ENCODE measurements at regions not wholly inside any gene's neighbourhood (a gene's known extent, or its start where the extent isn't known, plus 50 kb on each side); places are given as distances from the start of the nearest gene placed in this dataset.

DNA sequence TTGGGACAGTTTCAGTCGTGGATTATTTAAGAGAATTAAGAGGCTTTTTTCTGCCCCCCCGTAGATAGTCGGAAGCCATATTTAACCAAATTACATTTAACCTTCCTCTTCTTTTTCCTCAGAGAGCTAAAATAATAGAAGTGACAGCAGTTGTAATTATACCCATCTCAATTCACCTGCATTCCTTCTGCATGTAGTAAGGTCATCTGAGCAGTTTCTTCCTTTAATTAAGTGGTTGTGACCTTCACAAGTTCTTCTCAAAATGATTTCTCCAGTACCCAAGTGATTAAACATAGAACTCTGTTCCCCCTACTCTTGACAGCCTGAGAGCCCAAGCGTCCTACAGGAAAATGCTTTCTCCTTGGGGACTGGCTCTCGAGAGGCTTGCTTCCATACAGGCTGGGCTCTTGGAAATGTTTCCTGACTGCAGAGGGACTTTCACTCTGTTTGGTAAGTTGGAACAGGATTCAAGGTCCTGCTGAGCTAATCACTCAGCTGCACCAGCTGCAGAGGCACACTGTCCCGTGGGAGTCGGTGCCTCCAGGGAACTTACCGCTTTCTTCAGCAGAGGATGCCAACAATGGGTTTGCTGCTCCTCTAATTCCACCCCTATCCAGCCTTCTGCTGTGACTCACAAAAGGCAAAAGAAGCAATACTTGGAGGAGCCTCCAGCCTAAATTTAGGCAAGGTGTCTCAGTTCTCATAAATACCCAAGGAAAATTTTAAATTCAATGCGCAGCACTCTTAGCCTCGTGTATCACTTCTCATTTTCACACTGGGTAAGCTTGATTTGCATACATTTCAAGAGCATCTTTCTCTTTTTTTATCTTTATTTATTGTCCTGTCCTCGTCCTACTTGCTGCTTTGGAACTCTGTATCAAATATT, 414.9 kb downstream of the KIF16B start:
- Mint-ChIP-seq H3K4me3 (no peak overlapping the region), H3K27ac (no peak overlapping the region), H3K36me3 (peaks cover 5% of the 10 kb centered on the region; the same call in 1 of the 2 replicates), H3K27me3 (ENCODE audit: low read depth) (no peaks in the 10 kb centered on the region; the same call in 1 of the 2 replicates), H3K9me3 (peaks cover 22% of the 10 kb centered on the region), H3K4me1 (no peaks in the 10 kb centered on the region)
- TF ChIP-seq, protein P1, sequence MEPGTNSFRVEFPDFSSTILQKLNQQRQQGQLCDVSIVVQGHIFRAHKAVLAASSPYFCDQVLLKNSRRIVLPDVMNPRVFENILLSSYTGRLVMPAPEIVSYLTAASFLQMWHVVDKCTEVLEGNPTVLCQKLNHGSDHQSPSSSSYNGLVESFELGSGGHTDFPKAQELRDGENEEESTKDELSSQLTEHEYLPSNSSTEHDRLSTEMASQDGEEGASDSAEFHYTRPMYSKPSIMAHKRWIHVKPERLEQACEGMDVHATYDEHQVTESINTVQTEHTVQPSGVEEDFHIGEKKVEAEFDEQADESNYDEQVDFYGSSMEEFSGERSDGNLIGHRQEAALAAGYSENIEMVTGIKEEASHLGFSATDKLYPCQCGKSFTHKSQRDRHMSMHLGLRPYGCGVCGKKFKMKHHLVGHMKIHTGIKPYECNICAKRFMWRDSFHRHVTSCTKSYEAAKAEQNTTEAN (CRISPR knock-in tag; IDR thresholded peaks at IDR 0.05): no peak
- TF ChIP-seq, protein P2, sequence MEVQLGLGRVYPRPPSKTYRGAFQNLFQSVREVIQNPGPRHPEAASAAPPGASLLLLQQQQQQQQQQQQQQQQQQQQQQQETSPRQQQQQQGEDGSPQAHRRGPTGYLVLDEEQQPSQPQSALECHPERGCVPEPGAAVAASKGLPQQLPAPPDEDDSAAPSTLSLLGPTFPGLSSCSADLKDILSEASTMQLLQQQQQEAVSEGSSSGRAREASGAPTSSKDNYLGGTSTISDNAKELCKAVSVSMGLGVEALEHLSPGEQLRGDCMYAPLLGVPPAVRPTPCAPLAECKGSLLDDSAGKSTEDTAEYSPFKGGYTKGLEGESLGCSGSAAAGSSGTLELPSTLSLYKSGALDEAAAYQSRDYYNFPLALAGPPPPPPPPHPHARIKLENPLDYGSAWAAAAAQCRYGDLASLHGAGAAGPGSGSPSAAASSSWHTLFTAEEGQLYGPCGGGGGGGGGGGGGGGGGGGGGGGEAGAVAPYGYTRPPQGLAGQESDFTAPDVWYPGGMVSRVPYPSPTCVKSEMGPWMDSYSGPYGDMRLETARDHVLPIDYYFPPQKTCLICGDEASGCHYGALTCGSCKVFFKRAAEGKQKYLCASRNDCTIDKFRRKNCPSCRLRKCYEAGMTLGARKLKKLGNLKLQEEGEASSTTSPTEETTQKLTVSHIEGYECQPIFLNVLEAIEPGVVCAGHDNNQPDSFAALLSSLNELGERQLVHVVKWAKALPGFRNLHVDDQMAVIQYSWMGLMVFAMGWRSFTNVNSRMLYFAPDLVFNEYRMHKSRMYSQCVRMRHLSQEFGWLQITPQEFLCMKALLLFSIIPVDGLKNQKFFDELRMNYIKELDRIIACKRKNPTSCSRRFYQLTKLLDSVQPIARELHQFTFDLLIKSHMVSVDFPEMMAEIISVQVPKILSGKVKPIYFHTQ (CRISPR knock-in tag; IDR thresholded peaks at IDR 0.05): no peak
- TF ChIP-seq ZNF317 (CRISPR knock-in tag; IDR thresholded peaks at IDR 0.05; ENCODE audit: borderline replicate concordance, low read depth): no peak
- TF ChIP-seq GTF2I (CRISPR knock-in tag; conservative IDR thresholded peaks at IDR 0.05): no peak
- no peak for TF ChIP-seq NR1H2 (CRISPR knock-in tag; IDR thresholded peaks at IDR 0.05)
- TF ChIP-seq, protein P3, sequence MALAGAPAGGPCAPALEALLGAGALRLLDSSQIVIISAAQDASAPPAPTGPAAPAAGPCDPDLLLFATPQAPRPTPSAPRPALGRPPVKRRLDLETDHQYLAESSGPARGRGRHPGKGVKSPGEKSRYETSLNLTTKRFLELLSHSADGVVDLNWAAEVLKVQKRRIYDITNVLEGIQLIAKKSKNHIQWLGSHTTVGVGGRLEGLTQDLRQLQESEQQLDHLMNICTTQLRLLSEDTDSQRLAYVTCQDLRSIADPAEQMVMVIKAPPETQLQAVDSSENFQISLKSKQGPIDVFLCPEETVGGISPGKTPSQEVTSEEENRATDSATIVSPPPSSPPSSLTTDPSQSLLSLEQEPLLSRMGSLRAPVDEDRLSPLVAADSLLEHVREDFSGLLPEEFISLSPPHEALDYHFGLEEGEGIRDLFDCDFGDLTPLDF (CRISPR knock-in tag; IDR thresholded peaks at IDR 0.05): no peak
- no peak for TF ChIP-seq EMX1 (CRISPR knock-in tag; IDR thresholded peaks at IDR 0.05)
- TF ChIP-seq, protein P4, sequence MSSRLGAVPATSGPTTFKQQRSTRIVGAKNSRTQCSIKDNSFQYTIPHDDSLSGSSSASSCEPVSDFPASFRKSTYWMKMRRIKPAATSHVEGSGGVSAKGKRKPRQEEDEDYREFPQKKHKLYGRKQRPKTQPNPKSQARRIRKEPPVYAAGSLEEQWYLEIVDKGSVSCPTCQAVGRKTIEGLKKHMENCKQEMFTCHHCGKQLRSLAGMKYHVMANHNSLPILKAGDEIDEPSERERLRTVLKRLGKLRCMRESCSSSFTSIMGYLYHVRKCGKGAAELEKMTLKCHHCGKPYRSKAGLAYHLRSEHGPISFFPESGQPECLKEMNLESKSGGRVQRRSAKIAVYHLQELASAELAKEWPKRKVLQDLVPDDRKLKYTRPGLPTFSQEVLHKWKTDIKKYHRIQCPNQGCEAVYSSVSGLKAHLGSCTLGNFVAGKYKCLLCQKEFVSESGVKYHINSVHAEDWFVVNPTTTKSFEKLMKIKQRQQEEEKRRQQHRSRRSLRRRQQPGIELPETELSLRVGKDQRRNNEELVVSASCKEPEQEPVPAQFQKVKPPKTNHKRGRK (CRISPR knock-in tag; IDR thresholded peaks at IDR 0.05; ENCODE audit: borderline replicate concordance): no peak
- TF ChIP-seq, protein P5, sequence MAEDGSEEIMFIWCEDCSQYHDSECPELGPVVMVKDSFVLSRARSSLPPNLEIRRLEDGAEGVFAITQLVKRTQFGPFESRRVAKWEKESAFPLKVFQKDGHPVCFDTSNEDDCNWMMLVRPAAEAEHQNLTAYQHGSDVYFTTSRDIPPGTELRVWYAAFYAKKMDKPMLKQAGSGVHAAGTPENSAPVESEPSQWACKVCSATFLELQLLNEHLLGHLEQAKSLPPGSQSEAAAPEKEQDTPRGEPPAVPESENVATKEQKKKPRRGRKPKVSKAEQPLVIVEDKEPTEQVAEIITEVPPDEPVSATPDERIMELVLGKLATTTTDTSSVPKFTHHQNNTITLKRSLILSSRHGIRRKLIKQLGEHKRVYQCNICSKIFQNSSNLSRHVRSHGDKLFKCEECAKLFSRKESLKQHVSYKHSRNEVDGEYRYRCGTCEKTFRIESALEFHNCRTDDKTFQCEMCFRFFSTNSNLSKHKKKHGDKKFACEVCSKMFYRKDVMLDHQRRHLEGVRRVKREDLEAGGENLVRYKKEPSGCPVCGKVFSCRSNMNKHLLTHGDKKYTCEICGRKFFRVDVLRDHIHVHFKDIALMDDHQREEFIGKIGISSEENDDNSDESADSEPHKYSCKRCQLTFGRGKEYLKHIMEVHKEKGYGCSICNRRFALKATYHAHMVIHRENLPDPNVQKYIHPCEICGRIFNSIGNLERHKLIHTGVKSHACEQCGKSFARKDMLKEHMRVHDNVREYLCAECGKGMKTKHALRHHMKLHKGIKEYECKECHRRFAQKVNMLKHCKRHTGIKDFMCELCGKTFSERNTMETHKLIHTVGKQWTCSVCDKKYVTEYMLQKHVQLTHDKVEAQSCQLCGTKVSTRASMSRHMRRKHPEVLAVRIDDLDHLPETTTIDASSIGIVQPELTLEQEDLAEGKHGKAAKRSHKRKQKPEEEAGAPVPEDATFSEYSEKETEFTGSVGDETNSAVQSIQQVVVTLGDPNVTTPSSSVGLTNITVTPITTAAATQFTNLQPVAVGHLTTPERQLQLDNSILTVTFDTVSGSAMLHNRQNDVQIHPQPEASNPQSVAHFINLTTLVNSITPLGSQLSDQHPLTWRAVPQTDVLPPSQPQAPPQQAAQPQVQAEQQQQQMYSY (CRISPR knock-in tag; IDR thresholded peaks at IDR 0.05): no peak
- no peak for TF ChIP-seq ZNF138 (CRISPR knock-in tag; conservative IDR thresholded peaks at IDR 0.05)
- no peak for TF ChIP-seq OVOL2 (CRISPR knock-in tag; IDR thresholded peaks at IDR 0.05; ENCODE audit: borderline replicate concordance)
- no peak for TF ChIP-seq ZNF232 (CRISPR knock-in tag; IDR thresholded peaks at IDR 0.05)
- TF ChIP-seq, protein P6, sequence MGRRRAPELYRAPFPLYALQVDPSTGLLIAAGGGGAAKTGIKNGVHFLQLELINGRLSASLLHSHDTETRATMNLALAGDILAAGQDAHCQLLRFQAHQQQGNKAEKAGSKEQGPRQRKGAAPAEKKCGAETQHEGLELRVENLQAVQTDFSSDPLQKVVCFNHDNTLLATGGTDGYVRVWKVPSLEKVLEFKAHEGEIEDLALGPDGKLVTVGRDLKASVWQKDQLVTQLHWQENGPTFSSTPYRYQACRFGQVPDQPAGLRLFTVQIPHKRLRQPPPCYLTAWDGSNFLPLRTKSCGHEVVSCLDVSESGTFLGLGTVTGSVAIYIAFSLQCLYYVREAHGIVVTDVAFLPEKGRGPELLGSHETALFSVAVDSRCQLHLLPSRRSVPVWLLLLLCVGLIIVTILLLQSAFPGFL (CRISPR knock-in tag; IDR thresholded peaks at IDR 0.05; ENCODE audit: borderline replicate concordance): no peak
- POLR2A ChIA-PET: no interaction called here
- DNase-seq (ENCODE audit: low spot score): no peak
- CTCF ChIA-PET: no interaction called here
- ATAC-seq: no peak
